KMS-11 (cell line): ENCODE measurements at regions not wholly inside any gene's neighbourhood (a gene's known extent, or its start where the extent isn't known, plus 50 kb on each side); places are given as distances from the start of the nearest gene placed in this dataset.

Experiments used
- H2AFZ ChIP-seq: fragments of 200-600 bp; sonication (generic); 2 replicates; pipeline ENCODE4 v1.6.1; 2016; ENCODE audit warnings: antibody characterized with exemption, mixed run types, low read depth
- H3K27ac ChIP-seq: fragments of 200-600 bp; sonication (generic); 2 replicates; pipeline ENCODE4 v1.6.1; 2016; ENCODE audit warnings: mild to moderate bottlenecking, mixed run types
- H3K27me3 ChIP-seq: fragments of 200-600 bp; sonication (generic); 2 replicates; pipeline ENCODE4 v1.6.1; 2017; ENCODE audit warnings: mild to moderate bottlenecking, low read depth, mixed run types, moderate library complexity; ENCODE audit not compliant: insufficient read depth
- H3K36me3 ChIP-seq: fragments of 200-600 bp; sonication (generic); 2 replicates; pipeline ENCODE4 v1.6.1; 2017; ENCODE audit warnings: mild to moderate bottlenecking, mixed run types; ENCODE audit not compliant: insufficient read depth
- H3K4me1 ChIP-seq: fragments of 200-600 bp; sonication (generic); 2 replicates; pipeline ENCODE4 v1.6.1; 2016; ENCODE audit warnings: mild to moderate bottlenecking, low read depth, mixed run types; ENCODE audit not compliant: poor library complexity, severe bottlenecking
- H3K4me2 ChIP-seq: fragments of 200-600 bp; sonication (generic); 2 replicates; pipeline ENCODE4 v1.7.0; 2016; ENCODE audit warnings: mild to moderate bottlenecking, mixed run types
- H3K4me3 ChIP-seq: fragments of 200-600 bp; sonication (generic); IDR thresholded peaks from 2 replicates; pipeline ENCODE4 v1.6.1; 2017; ENCODE audit warnings: low read depth, low read length, mixed read lengths; ENCODE audit not compliant: insufficient read depth
- H3K79me2 ChIP-seq: fragments of 200-600 bp; sonication (generic); 2 replicates; pipeline ENCODE4 v1.6.1; 2016; ENCODE audit warnings: low read depth, mixed run types; ENCODE audit not compliant: insufficient read depth
- H3K9ac ChIP-seq: fragments of 200-600 bp; sonication (generic); 2 replicates; pipeline ENCODE4 v1.6.1; 2016; ENCODE audit warnings: mild to moderate bottlenecking, mixed run types
- H4K20me1 ChIP-seq: fragments of 200-600 bp; sonication (generic); 2 replicates; pipeline ENCODE4 v1.6.1; 2016; ENCODE audit warnings: mild to moderate bottlenecking, mixed run types; ENCODE audit not compliant: insufficient read depth
- TF ChIP-seq, protein P1 (sequence below): fragments of 200-600 bp; sonication (generic); conservative IDR thresholded peaks from 2 replicates; pipeline ENCODE4 v1.6.1; 2017; ENCODE audit warnings: low read depth, mild to moderate bottlenecking, antibody characterized with exemption, low read length, moderate library complexity, mixed read lengths

GRCh38 chr13:99876651-99877050 lies 94.9 kb downstream of the ZIC5 start:
- Histone ChIP-seq H3K4me1 (no peaks in the 10 kb centered on the region), H3K79me2 (no peaks in the 10 kb centered on the region), H3K4me2 (no peak overlapping the region), H3K36me3 (no peaks in the 10 kb centered on the region), H3K27me3 (no peaks in the 10 kb centered on the region), H3K4me3 (no peak overlapping the region), H3K9ac (no peak overlapping the region), H4K20me1 (no peaks in the 10 kb centered on the region), H3K27ac (no peak overlapping the region), H2AFZ (no peak overlapping the region)
- TF ChIP-seq, protein P1, sequence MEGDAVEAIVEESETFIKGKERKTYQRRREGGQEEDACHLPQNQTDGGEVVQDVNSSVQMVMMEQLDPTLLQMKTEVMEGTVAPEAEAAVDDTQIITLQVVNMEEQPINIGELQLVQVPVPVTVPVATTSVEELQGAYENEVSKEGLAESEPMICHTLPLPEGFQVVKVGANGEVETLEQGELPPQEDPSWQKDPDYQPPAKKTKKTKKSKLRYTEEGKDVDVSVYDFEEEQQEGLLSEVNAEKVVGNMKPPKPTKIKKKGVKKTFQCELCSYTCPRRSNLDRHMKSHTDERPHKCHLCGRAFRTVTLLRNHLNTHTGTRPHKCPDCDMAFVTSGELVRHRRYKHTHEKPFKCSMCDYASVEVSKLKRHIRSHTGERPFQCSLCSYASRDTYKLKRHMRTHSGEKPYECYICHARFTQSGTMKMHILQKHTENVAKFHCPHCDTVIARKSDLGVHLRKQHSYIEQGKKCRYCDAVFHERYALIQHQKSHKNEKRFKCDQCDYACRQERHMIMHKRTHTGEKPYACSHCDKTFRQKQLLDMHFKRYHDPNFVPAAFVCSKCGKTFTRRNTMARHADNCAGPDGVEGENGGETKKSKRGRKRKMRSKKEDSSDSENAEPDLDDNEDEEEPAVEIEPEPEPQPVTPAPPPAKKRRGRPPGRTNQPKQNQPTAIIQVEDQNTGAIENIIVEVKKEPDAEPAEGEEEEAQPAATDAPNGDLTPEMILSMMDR, result no peak

DNA sequence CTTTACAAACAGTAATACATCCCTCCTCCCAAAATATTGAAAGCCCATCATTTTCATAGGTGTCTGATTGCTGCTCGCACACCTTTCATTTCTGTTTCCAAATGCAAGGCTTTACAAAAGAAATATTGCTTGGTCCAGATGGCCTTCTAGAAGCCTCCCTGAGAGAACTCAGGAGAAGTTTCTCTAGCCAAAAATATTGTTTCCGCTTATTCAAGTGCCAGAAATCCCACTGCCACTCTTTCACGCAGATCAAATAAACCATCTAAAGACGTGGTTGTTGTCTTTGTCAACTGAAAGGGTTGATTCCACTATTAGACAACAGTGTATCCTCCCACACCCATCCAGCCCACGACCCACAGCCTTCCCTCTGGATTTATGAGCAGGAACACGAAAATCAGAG lies 96.2 kb downstream of the ZIC5 start:
- TF ChIP-seq, protein P1, result no peak
- no peak overlapping the region for H3K9ac ChIP-seq
- H3K27ac ChIP-seq, result no peak overlapping the region
- H3K4me2 ChIP-seq, result no peak overlapping the region
- no peaks in the 10 kb centered on the region for H3K27me3 ChIP-seq
- no peaks in the 10 kb centered on the region for H3K79me2 ChIP-seq
- H3K36me3 ChIP-seq, result no peaks in the 10 kb centered on the region
- no peak overlapping the region for H2AFZ ChIP-seq
- H3K4me1 ChIP-seq, result no peaks in the 10 kb centered on the region
- H4K20me1 ChIP-seq, result no peaks in the 10 kb centered on the region
- H3K4me3 ChIP-seq, result no peak overlapping the region

DNA sequence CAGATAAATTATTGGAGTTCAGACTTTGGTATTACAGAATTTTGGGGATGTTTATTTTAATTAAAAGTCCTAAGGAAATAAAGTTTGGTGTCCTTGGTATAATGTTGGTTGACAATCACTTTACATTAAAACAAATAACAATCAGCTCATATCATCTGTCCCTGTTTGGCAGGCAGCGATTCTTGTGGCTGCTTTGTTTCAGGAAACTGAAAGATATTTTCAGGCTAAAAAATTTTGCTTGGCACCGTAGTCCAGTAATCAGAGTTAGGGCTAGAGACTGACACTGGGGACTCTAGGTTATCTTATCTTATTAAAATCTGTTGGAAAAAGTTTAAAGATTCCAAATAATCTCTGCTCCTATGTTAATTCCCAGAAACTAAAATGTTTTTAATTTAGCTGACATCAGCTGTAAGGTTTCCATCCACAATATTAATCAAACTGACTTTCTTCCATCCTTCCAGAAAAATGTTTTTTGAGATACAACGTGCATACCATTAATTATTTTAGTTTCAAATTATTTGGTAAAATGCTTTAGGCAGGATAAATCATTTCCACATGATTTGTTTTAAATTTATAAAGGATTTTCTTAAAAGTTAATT lies 97.6 kb downstream of the ZIC5 start:
- H3K27ac ChIP-seq, result no peak overlapping the region

GRCh38 chr13:99873141-99873540 lies 98.4 kb downstream of the ZIC5 start:
- Histone ChIP-seq H3K27ac (no peak overlapping the region), H3K9ac (no peak overlapping the region), H3K27me3 (no peaks in the 10 kb centered on the region), H3K36me3 (no peaks in the 10 kb centered on the region), H3K4me1 (no peaks in the 10 kb centered on the region), H3K79me2 (no peaks in the 10 kb centered on the region), H4K20me1 (no peaks in the 10 kb centered on the region), H3K4me2 (no peak overlapping the region), H3K4me3 (no peak overlapping the region), H2AFZ (no peak overlapping the region)
- TF ChIP-seq, protein P1, result no peak

More for the DNA sequence above, 97.6 kb downstream of the ZIC5 start:
- no peak overlapping the region for H3K4me3 ChIP-seq
- H2AFZ ChIP-seq, result no peak overlapping the region
- H3K4me1 ChIP-seq, result no peaks in the 10 kb centered on the region
- H4K20me1 ChIP-seq, result no peaks in the 10 kb centered on the region
- H3K27me3 ChIP-seq, result no peaks in the 10 kb centered on the region
- H3K9ac ChIP-seq, result no peak overlapping the region
- H3K36me3 ChIP-seq, result no peaks in the 10 kb centered on the region
- no peaks in the 10 kb centered on the region for H3K79me2 ChIP-seq
- no peak overlapping the region for H3K4me2 ChIP-seq
- TF ChIP-seq, protein P1, result no peak
